ENCODE measurements at regions not wholly inside any gene's neighbourhood (a gene's known extent, or its start where the extent isn't known, plus 50 kb on each side); places are given as distances from the start of the nearest gene placed in this dataset.
A peak's percentile ranks its signal among the peaks of the same experiment; 100 is the strongest.

DNA sequence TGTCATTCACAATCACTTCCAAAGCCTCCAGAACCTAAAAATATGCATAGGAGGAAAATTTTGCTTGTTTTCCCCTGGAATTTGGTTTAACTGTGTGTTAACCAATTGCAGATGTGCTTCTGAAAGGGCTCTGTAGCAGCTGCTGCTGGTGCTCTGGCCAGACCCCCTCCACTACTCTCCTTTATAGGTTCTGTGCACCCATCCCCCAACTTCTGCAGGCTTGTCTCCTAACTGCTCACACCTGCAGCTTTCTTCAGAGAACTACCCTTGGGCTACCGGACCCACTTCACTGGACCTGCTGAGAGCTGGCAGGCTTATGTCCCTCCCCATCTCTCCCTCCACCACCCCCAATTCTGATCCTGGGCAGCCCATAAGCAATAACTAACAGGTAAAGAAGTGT, 662.1 kb upstream of the DIPK2B start:
- no peak for DNase-seq

GRCh38 chrX:45860450-45860849, 659.8 kb upstream of the DIPK2B start:
- DNase-seq = no peak

- no peak for DNase-seq
These were observed 658.7 kb upstream of the DIPK2B start for GRCh38 chrX:45859407-45859806.

DNA sequence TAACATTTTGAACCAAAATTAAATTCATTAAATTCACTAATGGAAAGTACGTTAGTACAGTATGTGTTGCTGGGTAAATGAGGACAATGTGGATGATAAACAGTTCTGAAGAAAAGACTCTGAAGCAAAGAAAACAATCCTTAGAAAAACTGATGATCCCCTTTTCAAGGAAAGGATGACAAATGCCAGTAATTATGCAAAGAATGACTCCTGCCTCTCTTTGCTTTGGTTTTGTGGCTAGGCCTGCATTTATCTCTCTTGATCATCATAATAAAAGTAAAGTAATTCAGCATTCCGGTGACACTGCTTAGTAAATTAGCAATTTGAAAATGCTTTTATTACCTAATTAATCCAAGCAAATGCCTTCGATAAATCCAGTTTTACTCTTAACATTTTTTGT, 652.2 kb upstream of the DIPK2B start:
- DNase-seq = no peak

DNA sequence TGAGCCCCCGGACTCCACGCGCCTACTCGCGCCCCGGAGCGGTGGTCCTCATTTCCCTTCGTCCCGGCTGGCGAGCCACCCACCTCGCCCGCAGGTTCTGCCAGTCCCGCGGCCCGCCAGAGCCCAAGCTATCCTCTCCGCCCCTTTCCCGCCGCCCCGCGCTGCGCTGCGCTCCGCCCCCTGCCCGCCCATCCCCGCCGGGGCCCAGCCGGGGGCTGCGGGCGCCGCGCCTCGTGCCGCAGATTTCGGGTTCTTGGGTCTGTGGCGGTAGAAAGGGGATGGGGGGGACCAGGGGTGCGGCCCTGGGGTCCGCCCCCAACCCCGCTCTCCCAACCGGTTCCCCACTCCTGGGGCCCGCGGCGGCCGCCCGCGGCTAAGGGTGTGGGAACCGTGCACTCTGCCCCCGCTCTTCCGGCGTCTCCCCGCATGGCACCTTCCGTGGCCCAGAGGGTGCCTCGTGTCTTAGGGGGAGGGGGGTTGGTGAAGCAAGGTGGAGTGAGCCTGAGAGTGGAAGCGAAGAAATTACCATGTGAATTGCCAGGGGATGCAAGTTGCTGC, 650.8 kb upstream of the DIPK2B start:
- peak in 1 of 14 donors; percentile 0 for DNase-seq

- DNase-seq = no peak
These were observed 650.2 kb upstream of the DIPK2B start for GRCh38 chrX:45850775-45851433.

DNA sequence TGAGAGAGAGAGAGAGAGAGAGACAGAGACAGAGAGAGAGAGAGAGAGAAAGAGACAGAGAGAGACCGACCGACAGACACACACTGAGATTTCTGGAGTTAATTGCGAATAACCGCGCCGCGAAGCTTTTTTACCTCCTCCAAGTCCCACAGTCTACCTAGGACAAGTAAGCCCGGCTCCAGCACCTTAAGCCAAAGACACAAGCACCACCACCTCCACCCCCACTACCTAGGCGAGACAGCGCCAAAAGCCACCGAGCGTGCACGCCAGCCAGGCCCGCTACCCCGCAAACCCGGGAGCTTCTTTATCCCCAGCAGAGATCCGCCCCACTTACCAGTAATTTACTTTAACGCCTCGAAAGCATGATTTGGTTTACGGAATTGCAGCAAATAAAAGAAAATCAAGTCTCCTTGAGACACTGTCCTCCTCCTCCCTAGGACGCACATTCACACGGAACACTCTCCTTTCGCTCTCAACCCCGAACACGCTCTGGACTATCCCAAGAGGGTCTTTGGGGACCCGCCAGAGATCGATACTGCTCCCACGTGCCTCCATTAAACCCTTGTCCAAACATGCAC, 649.6 kb upstream of the DIPK2B start:
- no peak for DNase-seq

GRCh38 chrX:45849261-45849862, 648.7 kb upstream of the DIPK2B start:
- DNase-seq = no peak

- DNase-seq = no peak
These were observed 647.3 kb upstream of the DIPK2B start for GRCh38 chrX:45847961-45848360.

DNA sequence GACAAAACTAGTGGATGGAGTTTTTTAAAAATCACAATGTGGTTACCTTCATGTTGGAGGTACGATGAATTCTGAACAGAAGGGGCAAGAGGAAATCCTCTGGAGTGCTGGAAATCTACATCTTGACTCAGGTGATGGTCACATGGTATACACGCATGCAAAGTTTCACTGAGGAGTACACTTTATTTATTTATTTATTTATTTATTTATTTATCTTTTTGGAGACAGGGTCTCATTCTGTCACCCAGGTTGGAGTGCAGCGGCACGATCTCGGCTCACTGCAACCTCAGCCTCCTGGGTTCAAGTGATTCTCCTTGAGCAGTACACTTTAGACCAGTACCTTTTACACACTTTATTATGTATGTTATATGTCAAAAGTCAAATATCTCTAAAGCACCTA, 645.7 kb upstream of the DIPK2B start:
- DNase-seq = no peak

DNA sequence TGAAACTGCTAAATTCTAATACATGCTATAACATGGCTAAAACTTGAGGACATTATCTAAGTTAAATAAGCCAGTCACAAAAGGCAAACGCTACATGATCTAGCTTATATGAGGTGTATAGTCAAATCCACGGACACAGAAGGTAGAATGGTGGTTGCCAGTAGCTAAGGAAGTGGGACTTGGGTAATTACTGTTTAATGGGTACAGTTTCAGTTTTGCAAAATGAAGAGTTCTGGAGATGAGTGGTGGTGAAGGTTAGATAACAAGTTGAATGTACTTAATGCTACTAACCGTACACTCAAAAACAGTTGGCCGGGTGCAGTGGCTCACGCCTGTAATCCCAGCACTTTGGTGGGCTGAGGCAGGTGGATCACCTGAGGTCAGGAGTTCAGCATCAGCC, 644.5 kb upstream of the DIPK2B start:
- no peak for DNase-seq

DNA sequence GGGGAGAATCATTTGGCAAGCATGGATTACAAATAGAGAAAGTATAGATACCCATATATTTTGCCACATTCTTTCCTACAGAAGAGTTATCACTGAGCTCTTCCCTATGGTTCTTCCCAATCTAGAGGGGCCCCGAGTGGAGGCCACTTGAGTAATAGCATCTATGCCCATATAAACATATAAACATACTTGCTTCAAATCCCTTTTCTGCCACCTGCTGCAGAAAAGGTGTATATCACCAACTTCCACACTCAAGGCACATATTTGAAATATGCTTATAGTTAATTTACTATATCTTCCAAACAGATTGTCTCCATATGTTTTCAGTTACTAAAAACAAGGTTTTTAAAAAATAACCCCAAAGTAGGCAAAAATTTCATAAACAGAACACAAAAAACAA, 642.8 kb upstream of the DIPK2B start:
- no peak for DNase-seq

GRCh38 chrX:45842926-45843315, 642.2 kb upstream of the DIPK2B start:
- no peak for DNase-seq

- no peak for DNase-seq
These were observed 641.7 kb upstream of the DIPK2B start for GRCh38 chrX:45842207-45842925.

GRCh38 chrX:45840411-45840950, 639.8 kb upstream of the DIPK2B start:
- no peak for DNase-seq

GRCh38 chrX:45830343-45830742, 629.7 kb upstream of the DIPK2B start:
- DNase-seq = no peak

DNA sequence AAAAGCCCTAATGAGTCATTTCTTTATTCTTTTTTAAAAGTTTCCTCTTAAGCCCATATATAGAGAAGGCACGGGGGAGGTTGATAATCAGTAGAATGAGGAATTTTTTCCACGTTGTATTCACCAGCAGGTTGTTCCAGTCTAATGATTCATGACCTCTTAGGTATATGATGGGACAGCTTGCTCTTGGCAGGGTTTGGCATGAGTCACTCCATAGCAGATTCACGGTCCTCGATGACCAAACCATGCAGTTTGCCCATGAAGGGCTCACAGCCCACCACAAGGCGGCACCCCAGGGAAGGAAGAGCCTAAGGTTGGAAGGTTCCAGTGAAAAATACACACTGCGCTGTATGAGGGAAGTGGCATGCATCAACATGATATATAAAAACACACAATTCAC, 623.8 kb upstream of the DIPK2B start:
- DNase-seq = peak in 1 of 14 donors; percentile 1

DNA sequence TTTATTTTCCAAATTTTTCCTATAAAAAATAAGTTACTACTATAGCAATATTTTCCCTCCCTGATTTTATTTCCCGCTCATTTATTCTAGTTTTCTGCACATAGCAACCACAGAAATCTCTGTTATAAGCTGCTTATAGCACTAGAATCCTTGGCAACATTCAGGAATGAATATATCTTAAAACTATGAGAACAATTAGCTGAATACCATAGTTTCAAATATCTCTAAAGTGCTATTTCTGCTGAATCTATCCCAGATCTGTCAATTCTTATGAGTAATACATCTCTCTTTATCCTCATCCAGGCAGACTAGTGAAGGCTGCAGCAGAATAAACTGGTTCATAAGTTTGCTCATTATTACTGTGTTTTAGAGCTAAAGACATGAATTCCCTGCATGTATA, 622.9 kb upstream of the DIPK2B start:
- DNase-seq = no peak

GRCh38 chrX:45822124-45822523, 621.4 kb upstream of the DIPK2B start:
- no peak for DNase-seq

GRCh38 chrX:45818913-45819312, 618.2 kb upstream of the DIPK2B start:
- DNase-seq = no peak

DNA sequence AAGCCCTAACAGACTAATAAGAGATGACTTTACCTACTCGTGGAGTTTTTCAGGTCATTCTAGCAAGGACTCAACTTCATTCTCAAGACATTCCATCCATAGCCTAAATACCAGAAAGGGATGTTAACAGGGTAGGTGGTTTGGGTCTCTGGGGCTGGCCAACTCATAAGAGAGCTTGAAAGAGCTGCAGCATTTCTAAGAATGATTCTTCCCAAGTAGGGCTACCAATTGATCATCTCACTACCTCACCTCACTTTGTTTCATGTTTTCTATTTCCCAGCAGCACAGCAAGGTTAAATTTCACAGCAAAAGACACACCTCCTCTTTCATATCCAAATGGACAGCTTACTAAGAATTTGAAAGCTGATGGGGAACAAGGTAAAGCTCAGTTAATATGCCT, 614.8 kb upstream of the DIPK2B start:
- DNase-seq = no peak

- DNase-seq = no peak
These were observed 610.6 kb upstream of the DIPK2B start for GRCh38 chrX:45811326-45811725.
